K562 (cell line): ENCODE measurements at regions not wholly inside any gene's neighbourhood (a gene's known extent, or its start where the extent isn't known, plus 50 kb on each side); places are given as distances from the start of the nearest gene placed in this dataset.

ENCODE experiments used
- ATAC-seq: fragments of 200-7000 bp; cut with Tn5 transposase; 3 replicates; pipeline ENCODE4 v1.9.1; 2020; ENCODE audit warnings: moderate library complexity
- BruUV-seq: library from RNA; stranded (reverse); fragments of 400-500 nt; replicated peaks from 2 replicates; lab custom pipeline; 2021; lab: Mats Ljungman, UMichigan
- CTCF ChIA-PET: fragments of 300-600 bp; formaldehyde crosslinking; extraction: SDS; loops from one replicate; lab custom pipeline; 2021; ENCODE audit warnings: low intra/inter-chr PET ratio; lab: Yijun Ruan, JAX
- POLR2A ChIA-PET: fragments of 300-600, 350-650 bp; sonication (Branson Sonifier 250); formaldehyde crosslinking; extraction: SDS; loops from one replicate; lab custom pipeline; 2021; ENCODE audit warnings: antibody characterized with exemption, inconsistent platforms; lab: Yijun Ruan, JAX
- DNase-seq, 4 experiments: peaks; one replicate each; pipeline versions ENCODE4 v3.0.0 to v3.0.0-alpha.2; 2011 to 2018; ENCODE audit warnings: low spot score in 3 of 4, mixed read lengths in 3 of 4; ENCODE audit errors: extremely low read depth in 1 of 4
- FAIRE-seq: peaks from 2 replicates; lab custom pipeline; 2011; peaks lifted over from hg19 to GRCh38; lab: Jason Lieb, UNC
- H2AFZ ChIP-seq: 2 replicates; pipeline ENCODE4 v1.6.0; 2011; ENCODE audit warnings: low read depth, low read length, control low read depth, inconsistent platforms
- H3K27ac ChIP-seq: fragments of 200-600 bp; 3 replicates; pipeline ENCODE4 v1.8.0; 2011; ENCODE audit warnings: low read depth, mild to moderate bottlenecking, control low read depth, inconsistent platforms, low read length, moderate library complexity, mixed read lengths; ENCODE audit errors: extremely low read depth
- H3K27me3 ChIP-seq, 2 experiments: fragments of 300-600 bp in 1 of 2; 2 replicates in 1 of 2; 3 replicates in 1 of 2; pipeline versions ENCODE4 v1.6.0 to v1.8.0; 2011; ENCODE audit warnings: inconsistent platforms in 2 of 2, low read length in 2 of 2, mild to moderate bottlenecking in 1 of 2, mixed read lengths in 1 of 2, moderate library complexity in 1 of 2; ENCODE audit not compliant: control insufficient read depth in 2 of 2, insufficient read depth in 2 of 2
- H3K36me3 ChIP-seq: fragments of 300-600 bp; 3 replicates; pipeline ENCODE4 v1.8.0; 2011; ENCODE audit warnings: mild to moderate bottlenecking, low read length, inconsistent platforms; ENCODE audit not compliant: control insufficient read depth, insufficient read depth
- H3K4me1 ChIP-seq, 2 experiments: fragments of 200-600 bp in 1 of 2; replicated peaks in 1 of 2; 2 replicates in 1 of 2; 3 replicates in 1 of 2; pipeline versions ENCODE4 v1.5.1 to v1.8.0; 2011; ENCODE audit warnings: inconsistent platforms in 2 of 2, low read length in 2 of 2, mild to moderate bottlenecking in 1 of 2, mixed read lengths in 1 of 2, moderate library complexity in 1 of 2; ENCODE audit not compliant: control insufficient read depth in 2 of 2, insufficient read depth in 2 of 2
- H3K4me2 ChIP-seq: 2 replicates; pipeline ENCODE4 v1.6.1; 2011; ENCODE audit warnings: low read length, control low read depth, inconsistent platforms, mixed read lengths; ENCODE audit not compliant: insufficient read depth
- H3K4me3 ChIP-seq: fragments of 200-600 bp; sonication (generic), shearing (Covaris generic); 2 replicates; pipeline ENCODE4 v1.5.1; 2016; ENCODE audit warnings: control low read depth, inconsistent platforms
- H3K79me2 ChIP-seq: fragments of 200-600 bp; 3 replicates; pipeline ENCODE4 v1.8.0; 2011; ENCODE audit warnings: low read length, inconsistent platforms; ENCODE audit not compliant: control insufficient read depth, insufficient read depth
- H3K9ac ChIP-seq, 2 experiments: 2 replicates each; pipeline versions ENCODE4 v1.6.0 to v1.6.1; 2011; ENCODE audit warnings: low read depth in 2 of 2, low read length in 2 of 2, control low read depth in 1 of 2, inconsistent platforms in 1 of 2, mild to moderate bottlenecking in 1 of 2, mixed read lengths in 1 of 2; ENCODE audit not compliant: insufficient read depth in 1 of 2
- H3K9me1 ChIP-seq: one replicate; pipeline ENCODE4 v1.6.0; 2011; ENCODE audit warnings: inconsistent platforms, mild to moderate bottlenecking, low read length, moderate library complexity; ENCODE audit not compliant: control insufficient read depth, insufficient read depth
- H3K9me3 ChIP-seq: replicated peaks from 2 replicates; pipeline ENCODE4 v1.5.1; 2011; ENCODE audit warnings: low read depth, low read length, inconsistent platforms; ENCODE audit not compliant: control insufficient read depth, insufficient read depth
- H4K20me1 ChIP-seq: replicated peaks from 2 replicates; pipeline ENCODE4 v1.6.1; 2011; ENCODE audit warnings: low read length, inconsistent platforms, mixed read lengths; ENCODE audit not compliant: control insufficient read depth, insufficient read depth
- ARID3A ChIP-seq: IDR thresholded peaks from 2 replicates; pipeline ENCODE4 v1.6.1; 2012; ENCODE audit warnings: low read depth, low read length, improper control_type of control experiment, borderline replicate concordance
- BMI1 ChIP-seq: fragments of 150-350 bp; IDR thresholded peaks from 2 replicates; pipeline ENCODE4 v1.6.1; 2014; ENCODE audit warnings: low read length
- CBX2 ChIP-seq: fragments of 200-600 bp; sonication (generic); IDR thresholded peaks from one replicate; pipeline ENCODE4 v1.6.1; 2012; ENCODE audit warnings: mild to moderate bottlenecking, low read length, inconsistent platforms; ENCODE audit not compliant: insufficient read depth, poor library complexity, severe bottlenecking
- CREB1 ChIP-seq, 2 experiments: sonication (generic) in 1 of 2; formaldehyde crosslinking in 1 of 2; IDR thresholded peaks; 2 replicates each; pipeline versions ENCODE4 v1.6.1 to v1.8.0; 2012 to 2022; ENCODE audit warnings: inconsistent platforms in 1 of 2, mild to moderate bottlenecking in 1 of 2, missing genetic modification reagents in 1 of 2, moderate library complexity in 1 of 2
- FUS ChIP-seq: fragments of 200-400 bp; formaldehyde crosslinking; optimal IDR thresholded peaks from 2 replicates; pipeline ENCODE3; 2017; ENCODE audit warnings: low read depth, low read length
- MTA1 ChIP-seq: fragments of 450-650 bp; IDR thresholded peaks from 2 replicates; pipeline ENCODE4 v1.6.1; 2017; ENCODE audit warnings: borderline replicate concordance
- WGBS: fragments of 100-300 bp; shearing (Covaris generic); methylation state at CpG from one replicate; pipeline ENCODE4 v1.1.6; 2016; ENCODE audit warnings: low coverage, mixed read lengths; ENCODE audit not compliant: insufficient coverage; ENCODE audit errors: missing lambda C conversion rate; 5-methylcytosine and 5-hydroxymethylcytosine counted together
- in situ Hi-C: fragments of 300-500 bp; cut with MboI; formaldehyde crosslinking; loops from 4 replicates; pipeline ENCODE4 v1.15.0; 2018; ENCODE audit warnings: inconsistent platforms, mixed read lengths
- intact Hi-C: fragments of 100-400 bp; cut with micrococcal nuclease; formaldehyde crosslinking; loops from 2 replicates; pipeline ENCODE4 v1.14.2; 2022
- TF ChIP-seq, protein P1 (sequence below): sonication (generic); formaldehyde crosslinking; IDR thresholded peaks from 2 replicates; pipeline ENCODE4 v1.8.1; 2023; ENCODE audit warnings: mild to moderate bottlenecking, missing genetic modification reagents
- TF ChIP-seq, protein P2 (sequence below), 2 experiments: IDR thresholded peaks; 2 replicates each; pipeline ENCODE4 v1.6.1; 2012; ENCODE audit warnings: improper control_type of control experiment in 2 of 2, low read depth in 2 of 2, low read length in 2 of 2, borderline replicate concordance in 1 of 2

- DNase-seq (no peak), FAIRE-seq (no peak), ATAC-seq (no peak)
- H2AFZ ChIP-seq = no peak overlapping the region
- no peak overlapping the region for H3K4me2 ChIP-seq
- H3K27me3 ChIP-seq = no peaks in the 10 kb centered on the region
- no peak overlapping the region for H3K4me3 ChIP-seq
- POLR2A ChIA-PET = no interaction called here
- intact Hi-C loops = no loop called here
- in situ Hi-C loops = no loop called here
- H3K27ac ChIP-seq = no peak overlapping the region
- TF ChIP-seq MTA1 = no peak
- no peak for TF ChIP-seq CBX2
- no peak for TF ChIP-seq BMI1
- TF ChIP-seq FUS = no peak
- TF ChIP-seq, protein P1, sequence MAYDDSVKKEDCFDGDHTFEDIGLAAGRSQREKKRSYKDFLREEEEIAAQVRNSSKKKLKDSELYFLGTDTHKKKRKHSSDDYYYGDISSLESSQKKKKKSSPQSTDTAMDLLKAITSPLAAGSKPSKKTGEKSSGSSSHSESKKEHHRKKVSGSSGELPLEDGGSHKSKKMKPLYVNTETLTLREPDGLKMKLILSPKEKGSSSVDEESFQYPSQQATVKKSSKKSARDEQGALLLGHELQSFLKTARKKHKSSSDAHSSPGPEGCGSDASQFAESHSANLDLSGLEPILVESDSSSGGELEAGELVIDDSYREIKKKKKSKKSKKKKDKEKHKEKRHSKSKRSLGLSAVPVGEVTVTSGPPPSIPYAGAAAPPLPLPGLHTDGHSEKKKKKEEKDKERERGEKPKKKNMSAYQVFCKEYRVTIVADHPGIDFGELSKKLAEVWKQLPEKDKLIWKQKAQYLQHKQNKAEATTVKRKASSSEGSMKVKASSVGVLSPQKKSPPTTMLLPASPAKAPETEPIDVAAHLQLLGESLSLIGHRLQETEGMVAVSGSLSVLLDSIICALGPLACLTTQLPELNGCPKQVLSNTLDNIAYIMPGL (CRISPR knock-in tag) = no peak
- TF ChIP-seq, protein P2, sequence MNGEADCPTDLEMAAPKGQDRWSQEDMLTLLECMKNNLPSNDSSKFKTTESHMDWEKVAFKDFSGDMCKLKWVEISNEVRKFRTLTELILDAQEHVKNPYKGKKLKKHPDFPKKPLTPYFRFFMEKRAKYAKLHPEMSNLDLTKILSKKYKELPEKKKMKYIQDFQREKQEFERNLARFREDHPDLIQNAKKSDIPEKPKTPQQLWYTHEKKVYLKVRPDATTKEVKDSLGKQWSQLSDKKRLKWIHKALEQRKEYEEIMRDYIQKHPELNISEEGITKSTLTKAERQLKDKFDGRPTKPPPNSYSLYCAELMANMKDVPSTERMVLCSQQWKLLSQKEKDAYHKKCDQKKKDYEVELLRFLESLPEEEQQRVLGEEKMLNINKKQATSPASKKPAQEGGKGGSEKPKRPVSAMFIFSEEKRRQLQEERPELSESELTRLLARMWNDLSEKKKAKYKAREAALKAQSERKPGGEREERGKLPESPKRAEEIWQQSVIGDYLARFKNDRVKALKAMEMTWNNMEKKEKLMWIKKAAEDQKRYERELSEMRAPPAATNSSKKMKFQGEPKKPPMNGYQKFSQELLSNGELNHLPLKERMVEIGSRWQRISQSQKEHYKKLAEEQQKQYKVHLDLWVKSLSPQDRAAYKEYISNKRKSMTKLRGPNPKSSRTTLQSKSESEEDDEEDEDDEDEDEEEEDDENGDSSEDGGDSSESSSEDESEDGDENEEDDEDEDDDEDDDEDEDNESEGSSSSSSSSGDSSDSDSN (IDR thresholded peaks at IDR 0.05; ENCODE audit: borderline replicate concordance in 1 of 2, low read depth in 2 of 2, low read length in 2 of 2) = no peak
- no peak for TF ChIP-seq CREB1 (IDR thresholded peaks at IDR 0.05)
- no peak for TF ChIP-seq CREB1 (CRISPR knock-in tag; IDR thresholded peaks at IDR 0.05)
- no peak for TF ChIP-seq ARID3A
- CTCF ChIA-PET = no interaction called here
- H3K36me3 ChIP-seq = no peaks in the 10 kb centered on the region
- BruUV-seq = no TSS peak
- H3K79me2 ChIP-seq = no peaks in the 10 kb centered on the region
- H3K9ac ChIP-seq = no peak overlapping the region
- H3K4me1 ChIP-seq = no peaks in the 10 kb centered on the region
- H3K9me3 ChIP-seq = no peaks in the 10 kb centered on the region
- H3K9me1 ChIP-seq = no peaks in the 10 kb centered on the region
- 0% methylated on average over 12 of the region's 18 CpGs for WGBS
- no peaks in the 10 kb centered on the region for H4K20me1 ChIP-seq
Measured at GRCh38 chr22:48309115-48309705, 1518.5 kb downstream of the BRD1 start.
